ENCODE measurements at regions not wholly inside any gene's neighbourhood (a gene's known extent, or its start where the extent isn't known, plus 50 kb on each side); places are given as distances from the start of the nearest gene placed in this dataset.

DNA sequence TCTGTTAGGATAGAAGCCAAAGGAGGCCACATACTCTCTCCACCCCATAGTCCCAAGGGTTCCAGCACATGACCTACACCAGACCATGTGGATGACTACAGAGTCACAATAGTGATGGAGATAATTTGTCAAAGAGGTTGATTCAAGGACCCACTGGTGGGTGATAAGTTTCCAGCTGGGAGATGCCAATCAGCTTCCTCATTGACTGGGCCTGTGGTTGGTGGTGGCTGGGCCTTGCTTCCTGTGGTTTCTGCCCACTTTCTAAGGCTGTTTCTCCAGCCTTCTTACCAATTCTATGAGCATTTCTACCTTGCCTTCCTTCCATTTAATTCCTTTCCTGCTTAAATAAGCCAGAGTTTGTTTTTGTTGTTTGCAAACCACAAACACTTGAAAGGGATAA lies 95.5 kb upstream of the CPEB2 start:
- H3K4me2 ChIP-seq (ENCODE audit: control insufficient read depth, extremely low read depth, insufficient read depth, low read depth, low read length) = no peak overlapping the region
- dilution Hi-C loops (cut with MboI; ENCODE audit: extremely low pct_ligation_motif_present, low sequenced_read_pairs) = no loop called here
- no peak overlapping the region for H2AFZ ChIP-seq (ENCODE audit: control insufficient read depth, low read length)
- DNase-seq (ENCODE audit: low read depth, low spot score) (no peak), FAIRE-seq (peak; percentile 32)
- no peaks in the 10 kb centered on the region for H3K36me3 ChIP-seq (ENCODE audit: control insufficient read depth in 2 of 2, extremely low read depth in 1 of 2, insufficient read depth in 2 of 2, low read length in 2 of 2)
- H3K79me2 ChIP-seq (ENCODE audit: control insufficient read depth, insufficient read depth, low read length) = no peaks in the 10 kb centered on the region
- no peak overlapping the region for H3K27ac ChIP-seq (ENCODE audit: control insufficient read depth, insufficient read depth, low read length)
- no peaks in the 10 kb centered on the region for H3K9me1 ChIP-seq (ENCODE audit: control insufficient read depth, extremely low read depth, insufficient read depth, low read length)
- H3K9ac ChIP-seq (ENCODE audit: control insufficient read depth, extremely low read depth, insufficient read depth, low read length) = no peak overlapping the region
- no peak for TF ChIP-seq CTCF (optimal IDR thresholded peaks at IDR 0.05 in 1 of 3, IDR thresholded peaks at IDR 0.05 in 1 of 3, conservative IDR thresholded peaks at IDR 0.05 in 1 of 3; ENCODE audit: extremely low read depth in 1 of 3, insufficient read depth in 2 of 3, low read length in 3 of 3)
- TF ChIP-seq EZH2 (IDR thresholded peaks at IDR 0.05; ENCODE audit: low read length) = no peak
- no peaks in the 10 kb centered on the region for H3K27me3 ChIP-seq (ENCODE audit: control insufficient read depth, extremely low read depth, insufficient read depth, low read length)
- H3K4me1 ChIP-seq (ENCODE audit: control insufficient read depth, extremely low read depth, insufficient read depth, low read length) = peaks cover 13% of the 10 kb centered on the region
- H3K4me3 ChIP-seq (ENCODE audit: control insufficient read depth in 2 of 3, extremely low read depth in 1 of 3, insufficient read depth in 2 of 3, low read depth in 1 of 3, low read length in 3 of 3) = no peak overlapping the region
- no peaks in the 10 kb centered on the region for H4K20me1 ChIP-seq (ENCODE audit: control insufficient read depth, extremely low read depth, insufficient read depth, low read length)
- no peaks in the 10 kb centered on the region for H3K9me3 ChIP-seq (ENCODE audit: control insufficient read depth, low read depth, low read length)

GRCh38 chr4:14908635-14909034 lies 93.6 kb upstream of the CPEB2 start:
- dilution Hi-C loops (cut with MboI; ENCODE audit: extremely low pct_ligation_motif_present, low sequenced_read_pairs) = no loop called here
- peak; percentile 23 for DNase-seq (ENCODE audit: low read depth, low spot score)
- Histone ChIP-seq H3K27ac (ENCODE audit: control insufficient read depth, insufficient read depth, low read length) (no peak overlapping the region), H3K9me3 (ENCODE audit: control insufficient read depth, low read depth, low read length) (no peaks in the 10 kb centered on the region), H3K4me1 (ENCODE audit: control insufficient read depth, extremely low read depth, insufficient read depth, low read length) (peaks cover 13% of the 10 kb centered on the region), H3K36me3 (ENCODE audit: control insufficient read depth in 2 of 2, extremely low read depth in 1 of 2, insufficient read depth in 2 of 2, low read length in 2 of 2) (no peaks in the 10 kb centered on the region), H3K4me2 (ENCODE audit: control insufficient read depth, extremely low read depth, insufficient read depth, low read depth, low read length) (peak overlapping the region; percentile 13), H3K9me1 (ENCODE audit: control insufficient read depth, extremely low read depth, insufficient read depth, low read length) (no peaks in the 10 kb centered on the region), H4K20me1 (ENCODE audit: control insufficient read depth, extremely low read depth, insufficient read depth, low read length) (no peaks in the 10 kb centered on the region), H3K79me2 (ENCODE audit: control insufficient read depth, insufficient read depth, low read length) (no peaks in the 10 kb centered on the region), H3K9ac (ENCODE audit: control insufficient read depth, extremely low read depth, insufficient read depth, low read length) (no peak overlapping the region), H2AFZ (ENCODE audit: control insufficient read depth, low read length) (no peak overlapping the region), H3K27me3 (ENCODE audit: control insufficient read depth, extremely low read depth, insufficient read depth, low read length) (no peaks in the 10 kb centered on the region), H3K4me3 (ENCODE audit: control insufficient read depth in 2 of 3, extremely low read depth in 1 of 3, insufficient read depth in 2 of 3, low read depth in 1 of 3, low read length in 3 of 3) (no peak overlapping the region)
- FAIRE-seq = peak; percentile 70
- TF ChIP-seq CTCF (optimal IDR thresholded peaks at IDR 0.05 in 1 of 3, IDR thresholded peaks at IDR 0.05 in 1 of 3, conservative IDR thresholded peaks at IDR 0.05 in 1 of 3; ENCODE audit: extremely low read depth in 1 of 3, insufficient read depth in 2 of 3, low read length in 3 of 3) = no peak
- no peak for TF ChIP-seq EZH2 (IDR thresholded peaks at IDR 0.05; ENCODE audit: low read length)
